GM12892 (cell line): ENCODE measurements at regions not wholly inside any gene's neighbourhood (a gene's known extent, or its start where the extent isn't known, plus 50 kb on each side); places are given as distances from the start of the nearest gene placed in this dataset.

Experiments
- DNase-seq: peaks from one replicate; pipeline ENCODE4 v3.0.0; 2011; ENCODE audit not compliant: insufficient read length
- FAIRE-seq: peaks from 2 replicates; lab custom pipeline; 2011; peaks lifted over from hg19 to GRCh38; lab: Jason Lieb, UNC
- POLR2A ChIP-seq: IDR thresholded peaks from 2 replicates; pipeline ENCODE4 v1.6.1; 2011; ENCODE audit warnings: low read depth, low read length, control low read depth
- POLR2AphosphoS5 ChIP-seq: IDR thresholded peaks from 2 replicates; pipeline ENCODE4 v1.6.1; 2011; ENCODE audit warnings: low read depth, low read length, control low read depth
- TAF1 ChIP-seq: IDR thresholded peaks from 2 replicates; pipeline ENCODE4 v1.6.1; 2011; ENCODE audit warnings: low read depth, mild to moderate bottlenecking, control low read depth, low read length, borderline replicate concordance

GRCh38 chr18:71807586-71807985 lies 736.6 kb downstream of the CBLN2 start:
- FAIRE-seq (no peak), DNase-seq (no peak)
- TF ChIP-seq TAF1 (no peak), POLR2AphosphoS5 (no peak), POLR2A (no peak)

- FAIRE-seq (no peak), DNase-seq (no peak)
- no peak for TF ChIP-seq POLR2AphosphoS5
Observed at GRCh38 chr18:71798986-71799673, 745.0 kb downstream of the CBLN2 start.

GRCh38 chr18:71797554-71797953 lies 746.6 kb downstream of the CBLN2 start:
- TF ChIP-seq POLR2AphosphoS5 = no peak
- TF ChIP-seq POLR2A = no peak
- no peak for TF ChIP-seq TAF1
- DNase-seq (no peak), FAIRE-seq (no peak)

- TF ChIP-seq TAF1 = no peak
- TF ChIP-seq POLR2AphosphoS5 = no peak
- no peak for TF ChIP-seq POLR2A
- FAIRE-seq = no peak
- DNase-seq = no peak
Observed at GRCh38 chr18:71784777-71785176, 759.4 kb downstream of the CBLN2 start.

- DNase-seq = no peak
- TF ChIP-seq POLR2AphosphoS5 (no peak), TAF1 (no peak), POLR2A (no peak)
- FAIRE-seq = no peak
Observed at GRCh38 chr18:71760541-71760940, 783.6 kb downstream of the CBLN2 start.

- no peak for TF ChIP-seq POLR2A
- FAIRE-seq = no peak
- no peak for DNase-seq
Observed at GRCh38 chr18:71754246-71754645, 789.9 kb downstream of the CBLN2 start.

GRCh38 chr18:71743634-71744033 lies 800.5 kb downstream of the CBLN2 start:
- FAIRE-seq = no peak
- TF ChIP-seq POLR2AphosphoS5 = no peak
- TF ChIP-seq TAF1 = no peak
- TF ChIP-seq POLR2A = no peak
- no peak for DNase-seq

- TF ChIP-seq POLR2A (no peak), TAF1 (no peak), POLR2AphosphoS5 (no peak)
- DNase-seq = no peak
- no peak for FAIRE-seq
Observed at GRCh38 chr18:71729611-71730010, 814.5 kb downstream of the CBLN2 start.

GRCh38 chr18:71727909-71728308 lies 816.2 kb downstream of the CBLN2 start:
- TF ChIP-seq POLR2A (no peak), TAF1 (no peak), POLR2AphosphoS5 (no peak)
- no peak for FAIRE-seq
- no peak for DNase-seq

GRCh38 chr18:71725256-71725655 lies 818.9 kb downstream of the CBLN2 start:
- DNase-seq = no peak
- no peak for FAIRE-seq
- TF ChIP-seq TAF1 = no peak
- no peak for TF ChIP-seq POLR2AphosphoS5
- no peak for TF ChIP-seq POLR2A

- FAIRE-seq = no peak
- TF ChIP-seq POLR2A (no peak), TAF1 (no peak), POLR2AphosphoS5 (no peak)
- no peak for DNase-seq
Observed at GRCh38 chr18:71707985-71708500, 836.1 kb downstream of the CBLN2 start.

- TF ChIP-seq POLR2A (no peak), POLR2AphosphoS5 (no peak), TAF1 (no peak)
- DNase-seq (no peak), FAIRE-seq (no peak)
Observed at GRCh38 chr18:71707400-71707799, 836.7 kb downstream of the CBLN2 start.
